HCEC 1CT (cell line): ENCODE measurements at regions not wholly inside any gene's neighbourhood (a gene's known extent, or its start where the extent isn't known, plus 50 kb on each side); places are given as distances from the start of the nearest gene placed in this dataset.

ENCODE experiments used
- DNase-seq: peaks from one replicate; pipeline ENCODE4 v3.0.0-alpha.2; 2017

DNA sequence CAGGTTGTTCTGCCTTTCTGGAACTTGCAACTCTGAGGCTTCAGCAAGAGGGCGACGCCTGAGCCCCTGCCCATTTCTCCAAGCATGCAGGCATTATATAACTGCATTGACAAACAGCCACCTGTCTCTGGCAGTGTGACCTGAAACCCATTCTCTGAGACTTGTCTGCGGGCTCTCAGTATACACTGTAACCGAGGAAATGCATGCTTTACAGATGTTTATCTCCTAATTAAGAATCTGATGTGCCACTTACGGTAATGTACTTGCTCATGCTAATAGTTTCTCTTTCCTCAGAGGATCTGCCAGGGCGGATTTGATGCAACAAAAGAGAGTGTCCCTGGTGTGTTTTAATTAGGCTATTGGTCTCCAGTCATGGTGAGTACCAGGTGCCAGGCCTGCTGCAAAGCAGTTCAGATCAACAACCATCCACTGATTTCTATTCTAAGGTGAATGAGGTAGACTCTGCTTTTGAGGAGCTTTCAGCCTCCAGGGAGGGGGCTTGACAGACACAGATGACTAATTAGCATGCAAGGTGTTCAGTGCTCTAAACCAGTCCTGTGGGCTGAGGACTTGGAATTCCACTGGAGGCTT is 593.7 kb upstream of the KLF4 start:
- no peak for DNase-seq

DNA sequence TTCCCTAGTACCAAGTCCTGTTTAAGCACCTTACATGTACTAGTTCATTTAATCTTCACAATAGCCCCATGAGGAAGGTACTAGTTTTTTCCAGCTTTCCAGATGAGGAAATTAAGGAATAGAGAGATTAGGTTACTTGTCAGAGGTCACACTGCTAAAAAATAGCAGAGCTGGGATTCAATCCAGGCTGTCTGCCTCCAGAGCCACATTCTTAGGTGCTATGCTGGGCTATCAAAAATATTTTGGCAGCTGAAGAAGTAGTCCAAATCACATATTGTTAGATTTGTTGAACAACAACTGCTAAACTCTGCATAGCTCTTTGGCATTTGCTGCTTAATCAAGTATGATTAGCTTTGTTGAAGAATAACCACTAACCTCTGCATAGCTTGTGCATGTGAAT is 591.5 kb upstream of the KLF4 start:
- no peak for DNase-seq

DNA sequence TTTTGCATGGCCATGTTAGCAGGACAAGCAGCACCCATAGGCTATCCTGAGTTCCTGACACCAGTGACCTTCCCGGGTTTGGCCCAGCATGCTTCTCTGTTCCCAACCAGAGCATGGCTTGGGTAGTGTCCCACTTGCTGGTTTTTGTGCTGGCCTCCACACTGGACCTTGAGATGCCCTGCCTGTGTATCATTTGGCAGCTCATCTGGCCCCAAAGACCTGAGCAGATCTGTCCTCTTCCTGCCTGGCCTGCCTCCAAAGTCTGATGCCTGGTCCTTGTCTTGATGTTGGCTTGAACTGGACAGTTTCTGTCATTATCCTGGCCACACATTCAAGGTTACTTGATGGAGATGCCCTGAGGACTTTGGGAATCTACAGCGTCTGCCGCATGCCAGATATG is 590.7 kb upstream of the KLF4 start:
- no peak for DNase-seq

DNA sequence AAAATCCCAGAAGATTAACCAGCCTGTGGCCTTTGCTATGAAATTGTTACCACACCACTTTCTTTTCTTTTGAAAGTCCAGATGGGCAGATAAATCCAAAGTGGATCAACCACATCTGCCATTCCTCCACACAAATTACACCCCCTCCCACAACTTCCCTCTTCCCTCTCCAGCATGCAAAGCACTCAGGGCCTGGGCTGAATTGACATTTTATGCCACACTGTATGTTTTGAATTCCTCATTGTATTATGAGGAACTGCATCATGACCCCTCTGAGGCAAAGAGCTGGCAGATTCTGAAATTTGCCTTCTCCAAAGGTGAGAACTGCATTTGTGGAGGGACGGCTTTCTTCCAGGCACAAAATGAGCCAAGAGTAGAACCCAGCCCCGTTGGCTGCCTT is 589.2 kb upstream of the KLF4 start:
- DNase-seq: no peak

DNA sequence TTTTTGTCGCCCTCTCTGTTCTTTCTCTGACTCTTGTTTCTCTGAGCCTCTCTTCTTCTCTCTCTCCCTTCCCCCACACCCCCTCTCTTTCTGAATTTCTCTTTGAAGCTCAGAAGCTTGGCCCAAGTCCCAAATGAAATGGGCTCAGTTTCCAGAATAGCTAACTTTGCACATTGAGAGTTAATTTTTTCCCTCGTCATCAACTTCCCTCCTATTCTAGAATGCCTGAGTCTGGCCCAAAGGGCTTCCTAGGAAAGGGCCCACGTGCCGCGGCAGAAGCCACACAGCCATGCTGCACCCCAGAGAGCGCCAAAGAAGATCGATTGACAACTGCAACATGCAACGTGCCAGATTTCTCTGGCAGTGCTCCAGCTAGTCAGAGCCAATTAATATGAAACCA is 588.8 kb upstream of the KLF4 start:
- no peak for DNase-seq

DNA sequence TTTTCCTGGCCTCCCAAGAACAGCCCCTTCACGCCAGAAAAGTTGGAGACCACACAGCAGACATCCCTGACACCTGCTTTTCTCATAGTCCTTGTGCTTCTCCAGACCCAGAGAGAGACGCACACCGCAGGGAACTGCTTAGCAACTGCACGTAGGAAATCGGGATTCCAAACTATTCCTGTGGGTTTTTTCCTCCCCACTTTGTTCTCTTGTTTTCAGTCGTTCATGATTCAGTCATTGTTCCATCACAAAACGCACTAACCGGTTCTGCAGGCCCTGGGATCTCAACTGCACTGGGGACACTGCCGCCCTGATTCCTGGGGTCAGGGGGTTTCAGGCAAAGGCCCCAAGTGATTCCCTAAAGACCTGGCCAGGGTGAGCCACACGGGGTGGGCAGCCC is 588.0 kb upstream of the KLF4 start:
- DNase-seq: no peak

DNA sequence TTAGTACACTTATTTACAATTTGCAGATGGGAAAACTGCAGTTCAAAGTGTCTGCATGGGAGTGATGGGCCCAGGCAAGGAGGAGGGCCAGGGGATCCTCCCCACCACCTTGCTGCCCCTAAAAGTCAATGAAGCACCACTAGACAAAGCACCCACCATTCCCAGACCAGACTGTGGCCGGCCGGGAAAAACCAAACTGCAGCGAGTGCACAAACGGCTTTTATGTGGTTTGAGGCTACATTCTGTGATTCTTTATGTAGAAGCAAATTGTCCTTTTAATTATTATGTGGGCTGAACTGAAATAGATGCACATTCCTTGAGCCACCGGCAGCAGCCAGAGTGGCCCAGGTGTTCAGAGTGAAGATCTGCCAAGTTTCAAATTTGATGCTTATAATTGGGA is 585.3 kb upstream of the KLF4 start:
- no peak for DNase-seq

DNA sequence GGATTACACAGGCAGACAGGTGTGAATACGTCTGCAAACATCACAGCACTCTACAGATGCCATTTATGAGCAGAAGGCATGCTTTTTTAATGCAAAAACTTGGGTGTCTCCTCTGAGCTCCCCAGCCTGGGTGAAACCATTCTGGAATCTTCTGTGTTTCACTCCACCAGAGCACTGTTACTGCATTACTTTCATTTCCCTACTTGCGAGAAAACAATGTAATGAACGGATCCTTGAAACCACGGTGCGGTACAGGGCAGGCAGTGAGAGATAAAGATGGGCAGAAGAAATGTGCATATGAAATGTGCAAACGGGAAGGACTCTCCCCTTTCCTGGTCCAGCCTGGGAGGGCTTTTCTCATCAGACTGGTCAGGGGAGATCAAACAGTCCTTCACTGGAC is 584.3 kb upstream of the KLF4 start:
- no peak for DNase-seq

DNA sequence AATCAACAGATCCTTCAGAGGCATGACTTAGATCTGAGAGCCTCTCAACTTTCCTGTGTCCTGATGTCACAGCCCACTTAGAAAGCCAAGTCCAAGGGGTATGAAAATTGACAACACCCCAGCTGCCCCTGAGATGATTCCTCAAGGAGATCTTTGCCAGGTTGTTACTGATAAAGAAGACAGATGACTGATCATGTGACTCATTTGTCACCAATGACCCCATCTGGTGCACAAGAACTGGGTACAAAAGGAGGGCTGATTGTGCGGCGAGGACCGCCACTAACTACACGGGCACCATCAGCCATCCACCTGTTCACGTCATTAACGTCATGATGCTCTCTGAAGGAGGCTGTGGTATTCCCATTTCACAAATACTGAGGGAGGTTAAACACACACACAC is 583.2 kb upstream of the KLF4 start:
- DNase-seq: no peak

DNA sequence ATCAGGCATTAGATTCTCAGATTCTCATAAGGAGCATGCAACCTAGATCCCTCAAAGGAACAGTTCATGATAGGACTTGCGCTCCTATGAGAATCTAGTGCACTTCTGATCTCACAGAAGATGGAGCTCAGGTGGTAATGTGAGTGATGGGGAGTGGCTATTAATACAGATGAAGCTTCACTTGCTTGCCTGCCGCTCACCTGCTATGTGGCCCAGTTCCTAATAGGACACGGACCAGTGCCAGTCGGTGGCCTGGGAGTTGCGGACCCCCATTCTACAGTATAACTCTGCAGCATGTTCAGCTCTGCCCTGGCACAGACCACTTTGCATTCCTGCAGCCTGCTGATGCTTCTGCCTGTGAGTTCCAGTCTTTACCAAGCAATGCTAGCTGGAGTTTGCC is 581.3 kb upstream of the KLF4 start:
- no peak for DNase-seq

DNA sequence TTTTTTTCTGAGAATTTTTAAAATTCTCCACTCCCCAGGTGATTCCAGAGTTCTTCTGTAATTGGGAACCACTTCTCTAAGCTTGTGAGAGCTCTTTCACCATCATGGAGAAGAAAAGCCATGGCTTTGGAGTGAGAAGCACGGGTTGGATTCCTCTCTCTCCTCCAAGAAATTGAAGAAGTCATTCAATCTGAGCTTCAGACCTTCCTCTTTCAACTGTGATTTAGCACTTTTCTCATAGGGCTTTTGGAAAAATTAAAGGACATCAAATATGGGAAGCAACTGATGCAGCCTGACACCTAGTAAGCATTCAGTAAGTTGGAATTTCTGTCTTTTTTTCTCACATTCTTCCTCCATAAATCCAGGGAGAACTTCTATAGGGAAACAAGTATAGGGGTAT is 580.4 kb upstream of the KLF4 start:
- DNase-seq: no peak

DNA sequence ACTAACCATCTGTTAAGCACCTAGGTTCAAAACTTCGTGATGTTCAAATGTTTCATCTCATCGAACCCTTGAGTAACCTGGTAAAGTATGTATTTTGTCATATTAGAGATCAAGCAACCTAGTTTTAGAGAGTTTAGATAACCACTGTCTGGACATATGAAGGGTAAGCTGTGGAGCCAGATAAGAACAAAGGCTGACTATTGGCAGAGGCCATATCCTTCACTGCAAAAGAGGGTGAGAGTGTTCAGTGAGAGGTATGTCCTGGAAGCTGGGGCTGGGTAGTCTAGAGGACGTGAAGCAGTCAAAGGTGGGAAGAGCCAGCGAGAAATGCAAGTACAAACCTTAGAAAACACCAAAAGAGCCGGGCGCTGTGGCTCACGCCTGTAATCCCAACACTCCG is 573.1 kb upstream of the KLF4 start:
- DNase-seq: no peak

DNA sequence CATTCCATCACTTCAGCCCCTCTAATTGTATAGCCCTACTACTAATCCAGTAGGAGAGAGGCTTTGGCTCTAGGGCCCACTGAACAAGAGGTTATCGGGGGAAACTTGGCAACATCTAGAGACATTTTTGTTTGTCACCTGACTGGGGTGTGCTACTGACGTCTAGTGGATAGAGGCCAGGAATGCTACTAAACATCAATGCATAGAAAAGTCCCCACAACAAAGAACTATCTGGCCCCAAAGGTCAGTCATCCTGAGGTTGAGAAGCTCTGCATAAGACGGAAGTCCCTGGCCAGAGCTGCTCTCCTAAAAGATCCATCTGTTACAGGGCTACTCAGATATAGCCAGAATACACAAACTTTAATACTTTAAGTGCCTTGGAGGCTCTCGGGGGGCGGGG is 570.6 kb upstream of the KLF4 start:
- no peak for DNase-seq

DNA sequence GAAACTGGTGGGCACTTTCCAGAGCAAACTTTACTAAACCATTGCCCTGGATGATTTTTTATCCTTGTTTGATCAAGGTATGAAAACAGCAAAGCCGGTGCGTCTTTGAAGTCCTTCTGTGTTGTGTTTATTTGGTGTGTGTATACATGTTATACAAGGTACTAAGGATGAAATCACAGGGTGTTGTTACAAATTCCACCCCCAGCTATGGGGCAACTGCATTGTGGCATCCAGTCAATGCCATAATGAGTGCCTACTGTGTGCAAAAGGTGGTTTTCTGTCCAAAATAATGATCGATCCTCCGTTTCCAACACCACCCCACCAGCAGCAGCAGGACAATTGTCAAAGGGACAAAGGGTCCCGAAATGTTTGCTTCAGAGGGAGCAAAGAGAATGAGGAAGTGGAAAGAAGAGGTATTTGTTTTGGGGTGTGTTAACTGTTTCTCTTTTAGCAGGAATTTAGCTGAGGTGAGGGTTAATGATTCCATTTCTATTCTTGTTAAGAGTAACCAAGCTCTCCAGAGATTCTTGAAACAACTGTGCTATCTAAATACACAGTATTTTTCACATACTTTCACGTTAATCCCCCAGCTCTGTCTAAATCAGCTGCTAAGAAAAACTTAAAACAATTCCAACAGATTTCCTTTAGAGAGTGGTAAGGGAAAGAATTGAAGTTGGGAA is 568.7 kb upstream of the KLF4 start:
- no peak for DNase-seq

DNA sequence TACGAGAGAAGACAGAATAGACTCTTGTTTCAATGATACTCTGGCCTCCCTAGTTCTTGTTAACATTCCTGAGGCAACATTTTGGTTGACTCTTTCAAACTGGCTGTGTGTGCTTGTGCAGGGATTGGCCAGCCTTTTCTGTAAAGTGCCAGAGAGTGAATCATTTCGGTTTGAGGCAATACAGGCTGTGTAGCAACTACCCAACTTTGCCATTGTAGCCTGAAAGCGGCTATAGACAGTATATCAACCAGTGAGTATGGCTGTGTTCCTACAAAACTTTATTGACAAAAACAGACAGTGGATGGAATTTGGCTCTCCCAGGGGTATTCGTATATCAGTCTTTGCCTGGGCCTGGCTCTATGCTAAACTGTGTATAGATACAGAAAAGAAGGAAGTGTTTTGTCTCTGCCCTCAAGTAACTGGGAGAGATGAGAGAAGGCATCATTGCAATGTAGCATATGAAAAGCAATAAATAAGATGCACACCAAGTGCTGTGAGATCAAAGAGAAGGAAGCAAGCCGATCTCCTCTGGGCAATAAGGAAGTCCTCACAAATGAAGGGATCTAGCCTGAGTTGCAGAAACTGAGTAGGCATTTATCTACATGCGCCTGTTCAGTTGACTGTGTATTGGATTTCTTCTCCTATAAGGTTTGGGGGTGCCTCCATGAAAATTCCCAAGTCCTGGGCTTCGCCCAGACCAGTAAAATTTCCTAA is 568.0 kb upstream of the KLF4 start:
- peak; percentile 97 for DNase-seq

DNA sequence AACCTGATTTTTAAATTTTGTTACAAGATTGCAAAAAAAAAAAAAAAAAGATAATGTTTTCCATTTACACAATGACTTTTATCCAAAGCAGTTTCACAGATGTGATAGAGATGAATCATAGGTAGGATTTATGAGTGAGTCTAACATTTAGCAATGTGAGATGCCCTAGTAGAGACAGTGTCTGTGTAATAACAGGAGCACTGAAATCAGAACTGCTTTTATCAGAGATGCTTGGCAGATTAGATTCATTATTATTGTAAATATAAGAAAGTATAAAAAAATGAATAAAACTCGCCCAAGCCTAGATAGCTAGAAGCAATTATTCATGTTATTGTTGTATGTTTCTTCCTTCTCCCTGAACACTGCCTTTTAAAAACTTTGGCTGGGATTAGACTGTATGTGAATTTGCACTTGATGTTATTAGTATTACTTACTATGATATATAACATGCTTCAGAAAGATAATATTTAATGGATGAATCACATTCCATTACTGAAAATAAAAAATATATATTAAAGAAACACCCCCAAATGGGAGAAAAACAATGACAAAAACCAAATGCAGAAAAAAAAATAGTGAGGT is 567.3 kb upstream of the KLF4 start:
- DNase-seq: peak; percentile 92

DNA sequence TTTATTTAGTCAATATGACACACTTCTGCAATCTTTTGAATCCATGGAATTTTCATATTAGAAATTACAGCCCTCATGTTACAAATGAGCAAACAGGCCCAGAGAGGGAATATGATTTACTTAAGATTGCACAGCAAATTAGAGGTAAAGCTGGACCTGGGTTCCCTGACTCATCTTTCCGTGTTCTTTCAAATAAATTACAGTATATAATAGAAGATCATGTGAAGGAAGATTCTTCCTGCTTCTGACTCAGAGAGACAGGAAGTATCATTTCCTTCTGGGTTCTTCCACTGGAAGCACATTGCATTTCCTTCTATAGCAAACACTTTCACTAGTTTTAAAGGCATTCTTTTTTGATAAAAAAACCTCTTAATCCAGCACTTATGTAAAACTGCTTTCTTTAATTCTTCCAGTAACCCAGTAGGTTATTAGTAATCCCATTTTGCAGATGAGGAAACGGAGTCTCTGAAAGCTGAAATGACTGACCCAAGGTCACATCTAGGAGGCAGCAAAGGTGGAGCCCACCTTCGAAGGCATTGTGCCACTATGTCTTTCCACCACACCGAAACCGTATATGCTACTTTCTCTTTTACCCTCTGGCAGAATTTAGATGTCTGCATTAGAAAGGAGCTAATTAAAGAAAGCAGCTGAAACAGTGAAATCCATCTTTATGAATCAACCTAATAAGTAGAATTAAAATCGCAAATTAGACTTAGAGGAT is 566.7 kb upstream of the KLF4 start:
- peak; percentile 85 for DNase-seq

DNA sequence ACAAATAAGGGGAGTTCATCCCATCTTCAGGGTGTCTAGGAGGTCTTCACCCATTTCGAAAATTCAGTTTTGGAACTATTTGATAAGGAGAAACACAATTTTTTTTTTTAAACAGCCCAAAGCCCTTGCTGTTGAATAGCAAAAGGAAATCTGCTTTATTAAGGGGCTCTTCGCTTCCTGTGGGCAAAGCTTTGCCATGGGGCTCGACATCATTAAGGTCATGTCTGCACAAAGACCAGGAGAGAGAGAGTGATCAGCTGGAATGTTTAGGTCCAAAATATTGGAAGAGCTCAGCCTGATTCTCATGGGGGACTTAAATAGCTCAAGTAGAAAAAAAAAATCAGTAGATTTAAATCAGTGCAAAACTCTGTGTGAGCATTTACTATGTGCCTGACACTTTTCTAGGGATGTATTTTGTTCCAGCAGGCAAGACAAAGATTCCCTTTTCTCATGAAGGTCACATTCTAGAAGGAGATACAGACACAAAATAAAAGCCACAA is 564.6 kb upstream of the KLF4 start:
- DNase-seq: no peak

DNA sequence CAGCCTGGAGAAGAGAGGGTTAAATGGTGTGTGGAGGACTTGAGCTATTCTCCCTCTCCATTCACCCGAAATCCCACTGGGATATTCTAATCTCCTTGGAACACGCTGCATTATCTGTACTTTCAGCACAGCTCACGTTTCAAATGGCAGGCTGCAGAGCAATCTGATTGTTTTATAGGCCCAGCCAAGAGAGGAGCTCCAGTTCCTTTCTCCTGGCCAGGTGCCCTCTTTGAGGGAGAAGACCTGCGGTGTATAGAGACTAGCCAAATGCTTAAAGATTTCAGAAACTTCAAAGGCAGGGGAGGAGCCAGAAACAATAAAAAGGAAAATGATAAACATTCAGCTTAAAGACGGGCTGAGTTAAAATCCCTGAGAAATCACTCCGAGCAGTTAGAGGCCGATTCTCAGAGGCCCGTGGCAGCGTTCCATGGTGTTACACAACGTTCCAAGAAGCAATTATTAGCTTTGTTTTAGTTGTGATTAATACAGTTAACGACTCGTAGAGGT is 564.0 kb upstream of the KLF4 start:
- peak; percentile 60 for DNase-seq

DNA sequence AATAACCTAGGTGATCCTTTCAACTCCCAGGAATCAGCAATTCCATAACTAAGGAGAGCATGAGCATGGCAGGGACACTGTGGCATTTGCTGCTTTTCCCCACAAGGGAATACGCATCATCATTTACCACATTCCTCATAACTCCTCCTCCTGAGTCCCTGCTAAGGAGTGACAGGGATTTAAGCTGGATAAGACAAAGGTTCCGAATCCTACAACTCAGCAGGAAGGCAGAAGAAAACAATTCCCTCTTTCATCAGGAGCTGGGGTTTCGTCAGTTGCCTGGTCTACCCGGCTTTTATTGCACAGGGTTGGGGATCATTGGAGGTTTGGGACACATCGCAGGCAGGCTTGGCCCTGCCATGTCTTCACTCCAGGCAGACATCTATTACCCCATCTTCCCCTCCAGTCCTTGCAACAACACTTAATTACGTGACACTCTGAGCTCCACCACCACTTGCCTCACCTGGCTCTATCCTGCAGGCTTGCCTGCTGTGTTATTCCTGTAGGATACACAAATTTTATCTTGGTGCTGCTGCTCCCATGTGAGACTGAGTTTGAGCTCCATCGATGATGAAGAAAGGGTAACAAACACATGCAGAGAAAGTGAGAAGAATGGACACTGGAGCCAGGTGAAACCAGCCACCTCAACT is 563.0 kb upstream of the KLF4 start:
- no peak for DNase-seq

DNA sequence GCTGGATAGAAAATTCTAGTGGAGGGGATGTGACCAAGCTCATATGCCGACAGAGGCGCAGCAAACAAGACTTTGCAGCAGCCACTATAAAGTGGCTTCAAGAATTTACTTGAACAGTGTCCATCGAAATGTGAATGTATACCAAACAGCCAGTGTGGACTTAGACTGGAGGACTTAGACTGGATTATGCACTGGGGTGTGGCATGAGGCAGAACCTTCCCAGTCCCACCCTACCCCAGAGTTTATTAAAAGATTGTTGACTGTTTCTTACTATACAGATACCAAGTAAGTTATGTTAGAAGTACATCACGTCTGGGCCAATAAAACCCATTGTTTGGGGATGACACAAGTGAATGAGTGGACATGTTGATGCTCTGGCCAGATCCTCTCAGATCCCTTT is 561.3 kb upstream of the KLF4 start:
- no peak for DNase-seq

DNA sequence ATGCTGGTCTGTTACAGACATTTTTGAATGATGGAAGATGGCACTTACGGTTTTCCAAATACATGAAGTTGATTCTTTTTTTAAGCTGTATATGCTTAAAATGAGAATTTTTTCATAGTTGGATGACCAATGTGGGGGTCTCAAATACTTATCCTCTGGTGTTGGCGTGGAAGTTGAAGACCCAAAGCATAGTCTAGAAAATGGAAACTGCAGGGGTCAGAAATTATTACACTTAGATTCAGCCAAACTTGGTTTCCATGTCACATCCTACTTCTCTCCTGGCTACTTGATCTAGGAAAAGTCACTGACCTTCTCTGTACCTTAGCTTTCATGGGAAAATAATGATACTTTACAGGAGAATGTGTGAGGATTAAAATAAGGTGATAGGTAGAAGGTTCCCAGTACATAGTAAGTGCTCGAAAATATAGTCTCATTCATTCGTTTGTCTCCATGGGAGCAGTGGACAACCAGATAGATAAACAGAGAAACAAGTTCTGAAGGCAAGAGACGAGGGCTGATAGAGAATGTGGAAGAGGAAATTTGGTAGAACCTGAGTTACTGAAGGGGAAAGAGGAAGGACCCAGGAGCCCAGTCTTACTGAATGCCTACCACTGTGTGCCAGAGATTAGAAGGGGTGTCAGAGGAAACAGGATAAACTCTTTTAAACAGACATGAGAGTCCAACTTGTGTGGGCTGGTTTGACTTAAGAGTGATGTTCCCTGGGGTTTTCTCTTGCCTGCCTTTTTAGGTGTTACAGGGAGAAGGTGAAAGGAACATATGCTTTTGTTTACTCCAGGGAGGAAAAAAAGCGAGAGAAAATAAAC is 560.3 kb upstream of the KLF4 start:
- DNase-seq: no peak
